Astrocyte of the cerebellum (primary cell): ENCODE measurements at regions not wholly inside any gene's neighbourhood (a gene's known extent, or its start where the extent isn't known, plus 50 kb on each side); places are given as distances from the start of the nearest gene placed in this dataset.

Experiments used
- DNase-seq: peaks from one replicate; pipeline ENCODE4 v3.0.0-alpha.2; 2011; ENCODE audit warnings: low read depth
- H3K4me3 ChIP-seq: 2 replicates; pipeline ENCODE4 v1.5.1; 2011; ENCODE audit warnings: mild to moderate bottlenecking, low read depth, low read length, moderate library complexity
- in situ Hi-C: cut with HindIII; loops from 2 replicates; pipeline ENCODE4 v1.10.0; 2017; ENCODE audit warnings: low sequenced_read_pairs
- TF ChIP-seq, protein P1 (sequence below): IDR thresholded peaks from 2 replicates; pipeline ENCODE4 v1.5.1; 2012; ENCODE audit warnings: low read length, low read depth, moderate library complexity, mild to moderate bottlenecking; ENCODE audit errors: missing control alignments

DNA sequence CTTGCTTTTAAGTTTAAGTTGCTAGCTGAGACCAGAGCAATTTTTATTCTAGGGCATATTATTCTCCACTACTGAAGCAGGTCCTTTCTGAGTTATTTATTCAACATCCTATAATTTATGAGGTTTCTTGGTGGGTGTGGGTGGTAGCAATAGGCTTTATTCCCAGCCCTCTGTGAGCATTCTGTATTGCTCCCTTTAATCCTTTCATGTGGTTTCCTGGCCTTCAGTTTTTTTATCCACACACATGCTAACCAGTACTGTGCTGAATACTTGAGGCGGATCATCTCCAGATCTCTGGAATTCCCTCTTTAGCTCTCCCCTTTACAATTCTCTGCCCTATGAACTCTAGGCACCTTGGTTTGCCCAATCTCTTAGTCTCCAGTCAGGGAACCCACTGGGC is 91.8 kb upstream of the GLRA1 start:
- H3K4me3 ChIP-seq, result no peak overlapping the region
- DNase-seq, result no peak
- in situ Hi-C loops, result no loop called here
- TF ChIP-seq, protein P1, sequence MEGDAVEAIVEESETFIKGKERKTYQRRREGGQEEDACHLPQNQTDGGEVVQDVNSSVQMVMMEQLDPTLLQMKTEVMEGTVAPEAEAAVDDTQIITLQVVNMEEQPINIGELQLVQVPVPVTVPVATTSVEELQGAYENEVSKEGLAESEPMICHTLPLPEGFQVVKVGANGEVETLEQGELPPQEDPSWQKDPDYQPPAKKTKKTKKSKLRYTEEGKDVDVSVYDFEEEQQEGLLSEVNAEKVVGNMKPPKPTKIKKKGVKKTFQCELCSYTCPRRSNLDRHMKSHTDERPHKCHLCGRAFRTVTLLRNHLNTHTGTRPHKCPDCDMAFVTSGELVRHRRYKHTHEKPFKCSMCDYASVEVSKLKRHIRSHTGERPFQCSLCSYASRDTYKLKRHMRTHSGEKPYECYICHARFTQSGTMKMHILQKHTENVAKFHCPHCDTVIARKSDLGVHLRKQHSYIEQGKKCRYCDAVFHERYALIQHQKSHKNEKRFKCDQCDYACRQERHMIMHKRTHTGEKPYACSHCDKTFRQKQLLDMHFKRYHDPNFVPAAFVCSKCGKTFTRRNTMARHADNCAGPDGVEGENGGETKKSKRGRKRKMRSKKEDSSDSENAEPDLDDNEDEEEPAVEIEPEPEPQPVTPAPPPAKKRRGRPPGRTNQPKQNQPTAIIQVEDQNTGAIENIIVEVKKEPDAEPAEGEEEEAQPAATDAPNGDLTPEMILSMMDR, result no peak

DNA sequence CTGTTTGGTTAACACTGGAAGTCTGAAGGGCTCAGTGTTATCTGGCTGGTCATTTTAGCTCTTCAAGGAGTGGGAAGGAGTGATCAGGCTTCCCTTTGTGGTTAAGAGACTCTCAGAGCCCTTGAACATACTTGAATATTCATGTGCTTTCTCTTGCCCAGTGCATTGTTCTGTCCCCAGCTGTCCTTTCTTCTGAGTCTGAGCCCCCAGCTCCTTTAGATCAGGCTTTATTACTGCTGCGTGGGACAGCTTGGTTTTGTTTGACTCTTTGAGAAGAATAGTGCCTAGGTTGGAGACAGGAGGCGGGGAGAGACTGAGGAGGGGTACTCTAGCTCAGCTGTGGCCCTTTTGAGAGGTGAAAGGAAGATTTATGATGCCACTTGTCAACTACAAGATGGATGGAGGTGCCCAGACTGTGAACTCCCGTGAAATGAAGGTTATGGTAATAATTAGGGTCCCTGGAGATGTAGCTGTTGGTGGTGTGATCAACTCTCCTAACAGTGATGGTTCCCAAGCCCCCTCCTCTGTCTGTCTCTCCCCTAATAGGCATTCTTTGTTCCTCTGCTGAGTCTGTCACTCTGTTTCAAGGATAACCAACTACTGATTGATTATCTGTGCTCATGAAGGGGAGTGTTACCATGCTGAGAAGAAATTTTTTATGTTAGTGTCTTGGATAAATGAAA is 83.1 kb upstream of the GLRA1 start:
- no peak overlapping the region for H3K4me3 ChIP-seq
- no peak for DNase-seq
- in situ Hi-C loops, result no loop called here
- TF ChIP-seq, protein P1, result no peak

DNA sequence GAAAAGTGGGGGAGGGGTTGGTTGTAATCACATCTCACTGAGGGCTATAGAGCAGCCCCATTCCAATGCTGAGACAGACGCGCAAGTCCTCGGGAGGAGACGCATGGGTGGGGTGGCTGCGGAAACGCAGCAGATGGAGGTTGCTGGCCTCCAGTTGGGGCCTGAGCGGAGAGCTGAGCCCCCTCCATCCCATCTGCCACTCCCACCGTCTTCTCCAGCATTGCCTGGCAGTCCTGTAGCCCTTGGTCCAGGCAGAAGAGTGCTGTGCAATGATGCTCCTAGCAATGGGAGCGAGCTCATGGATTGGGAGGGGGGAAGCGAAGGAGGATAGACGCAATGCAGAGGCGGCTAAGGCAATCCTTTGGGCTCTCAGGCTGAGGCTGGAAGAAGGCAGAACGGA is 79.4 kb upstream of the GLRA1 start:
- TF ChIP-seq, protein P1, result no peak
- in situ Hi-C loops, result no loop called here
- no peak for DNase-seq
- H3K4me3 ChIP-seq, result no peak overlapping the region
